Prostate gland (tissue), 2 donors: ENCODE measurements at regions not wholly inside any gene's neighbourhood (a gene's known extent, or its start where the extent isn't known, plus 50 kb on each side); places are given as distances from the start of the nearest gene placed in this dataset.
A peak's percentile ranks its signal among the peaks of the same experiment; 100 is the strongest.

Experiments
- DNase-seq: peaks from one replicate; pipeline ENCODE4 v3.0.0-alpha.2; 2019; ENCODE audit warnings: low spot score
- H3K27ac ChIP-seq, 2 donors: fragments of 200-600 bp; sonication (generic); 2 replicates each; pipeline ENCODE4 v1.5.1; 2017 to 2019
- H3K27me3 ChIP-seq: fragments of 200-600 bp; sonication (generic); replicated peaks from 2 replicates; pipeline ENCODE4 v1.5.1; 2019; ENCODE audit not compliant: insufficient read depth
- H3K36me3 ChIP-seq, 2 donors: fragments of 200-600 bp; sonication (generic); 1 replicate in 1 of 2; 2 replicates in 1 of 2; pipeline versions ENCODE4 v1.5.1 to v1.8.1; 2017 to 2019
- H3K4me1 ChIP-seq: fragments of 200-600 bp; sonication (generic); replicated peaks from 2 replicates; pipeline ENCODE4 v1.5.1; 2019
- H3K4me3 ChIP-seq, 2 donors: fragments of 200-600 bp; sonication (generic); 2 replicates each; pipeline ENCODE4 v1.5.1; 2017 to 2019
- H3K9me3 ChIP-seq: fragments of 200-600 bp; sonication (generic); 2 replicates; pipeline ENCODE4 v1.5.1; 2017
- CTCF ChIP-seq, 4 experiments: fragments of 200-600 bp in 2 of 4; fragments of 450-650 bp in 2 of 4; sonication (generic) in 2 of 4; IDR thresholded peaks; 1 replicate in 3 of 4; 2 replicates in 1 of 4; pipeline ENCODE4 v1.5.1; 2016 to 2019; ENCODE audit warnings: antibody characterized with exemption in 4 of 4, mild to moderate bottlenecking in 2 of 4, moderate library complexity in 2 of 4
- POLR2A ChIP-seq: fragments of 450-650 bp; IDR thresholded peaks from one replicate; pipeline ENCODE4 v1.6.1; 2016; ENCODE audit warnings: antibody characterized with exemption, mild to moderate bottlenecking
- POLR2AphosphoS5 ChIP-seq: sonication (generic); formaldehyde crosslinking; IDR thresholded peaks from one replicate; pipeline ENCODE4 v1.6.1; 2017; ENCODE audit warnings: antibody characterized with exemption
- WGBS: methylation state at CpG from one replicate; pipeline ENCODE4 v1.1.5; 2018; 5-methylcytosine and 5-hydroxymethylcytosine counted together
- intact Hi-C: fragments of 100-400 bp; cut with DNase I; formaldehyde crosslinking; loops from one replicate; pipeline ENCODE4 v1.14.2; 2022

GRCh38 chr5:82399111-82399510 is 121.0 kb upstream of the RPS23 start:
- Histone ChIP-seq H3K4me1 (no peaks in the 10 kb centered on the region), H3K4me3 (no peak overlapping the region), H3K27ac (no peak overlapping the region), H3K9me3 (no peaks in the 10 kb centered on the region), H3K36me3 (no peaks in the 10 kb centered on the region), H3K27me3 (no peaks in the 10 kb centered on the region)
- TF ChIP-seq CTCF (IDR thresholded peaks at IDR 0.05) (no peak), POLR2AphosphoS5 (no peak), POLR2A (no peak)
- no peak for DNase-seq
- WGBS: 95% methylated on average over 2 of the region's 2 CpGs
- intact Hi-C loops: no loop called here

- Histone ChIP-seq H3K27me3 (no peaks in the 10 kb centered on the region), H3K36me3 (no peaks in the 10 kb centered on the region), H3K9me3 (no peaks in the 10 kb centered on the region)
Measured at GRCh38 chr5:82397741-82398320, 119.7 kb upstream of the RPS23 start.

GRCh38 chr5:82396871-82397514 is 118.8 kb upstream of the RPS23 start:
- Histone ChIP-seq H3K36me3 (no peaks in the 10 kb centered on the region), H3K27ac (no peak overlapping the region), H3K27me3 (no peaks in the 10 kb centered on the region), H3K9me3 (no peaks in the 10 kb centered on the region), H3K4me3 (no peak overlapping the region), H3K4me1 (no peaks in the 10 kb centered on the region)
- 20% methylated on average over 11 of the region's 11 CpGs for WGBS
- intact Hi-C loops: no loop called here
- DNase-seq: peak; percentile 16
- TF ChIP-seq POLR2AphosphoS5 (peak; percentile 50), POLR2A (no peak), CTCF (IDR thresholded peaks at IDR 0.05) (no peak)

More at GRCh38 chr5:82397741-82398320, 119.7 kb upstream of the RPS23 start:
- H3K4me1 ChIP-seq: no peaks in the 10 kb centered on the region
- no peak overlapping the region for H3K27ac ChIP-seq
- WGBS: 88% methylated on average over 3 of the region's 3 CpGs
- no peak overlapping the region for H3K4me3 ChIP-seq
- no peak for TF ChIP-seq POLR2A
- TF ChIP-seq CTCF (IDR thresholded peaks at IDR 0.05): no peak
- TF ChIP-seq POLR2AphosphoS5: no peak
- no peak for DNase-seq
- intact Hi-C loops: no loop called here

- TF ChIP-seq CTCF (IDR thresholded peaks at IDR 0.05) (no peak), POLR2A (no peak), POLR2AphosphoS5 (no peak)
- Histone ChIP-seq H3K9me3 (no peaks in the 10 kb centered on the region), H3K36me3 (no peaks in the 10 kb centered on the region), H3K4me3 (no peak overlapping the region), H3K27me3 (no peaks in the 10 kb centered on the region), H3K4me1 (no peaks in the 10 kb centered on the region), H3K27ac (no peak overlapping the region)
- DNase-seq: no peak
- 86% methylated on average over 2 of the region's 2 CpGs for WGBS
- intact Hi-C loops: no loop called here
Measured at GRCh38 chr5:82396396-82396795, 118.2 kb upstream of the RPS23 start.

- no peak overlapping the region for H3K4me3 ChIP-seq
- no peaks in the 10 kb centered on the region for H3K36me3 ChIP-seq
- H3K4me1 ChIP-seq: no peaks in the 10 kb centered on the region
- DNase-seq: no peak
- no peak overlapping the region for H3K27ac ChIP-seq
- no peaks in the 10 kb centered on the region for H3K27me3 ChIP-seq
- TF ChIP-seq CTCF (IDR thresholded peaks at IDR 0.05) (no peak), POLR2A (no peak), POLR2AphosphoS5 (no peak)
- intact Hi-C loops: no loop called here
- 91% methylated on average over 3 of the region's 3 CpGs for WGBS
- no peaks in the 10 kb centered on the region for H3K9me3 ChIP-seq
Measured at GRCh38 chr5:82393951-82394350, 115.8 kb upstream of the RPS23 start.
